ENCODE measurements at regions not wholly inside any gene's neighbourhood (a gene's known extent, or its start where the extent isn't known, plus 50 kb on each side); places are given as distances from the start of the nearest gene placed in this dataset.

- ATAC-seq (peak; percentile 91), FAIRE-seq (peak; percentile 85), DNase-seq (ENCODE audit: low read depth, low spot score) (peak; percentile 86)
- H3K27me3 ChIP-seq (replicated peaks in 1 of 2; ENCODE audit: control insufficient read depth in 2 of 2, insufficient read depth in 2 of 2, low read length in 1 of 2), result no peaks in the 10 kb centered on the region
- POLR2A ChIA-PET, result no interaction called here
- peak overlapping the region; percentile 63 for H3K4me2 ChIP-seq (ENCODE audit: control insufficient read depth, insufficient read depth)
- H3K27ac ChIP-seq (ENCODE audit: control insufficient read depth, insufficient read depth), result peak overlapping the region; percentile 71
- CTCF ChIA-PET, result interaction anchor here (0.6 to 2.4 kb wide), 6 partner anchors 10 to 271 kb away, joined by 3 to 12 read pairs (median 4); no protein-coding TSS in a partner anchor
- BruUV-seq (replicated peaks), result no TSS peak
- H3K9me3 ChIP-seq (replicated peaks; ENCODE audit: control insufficient read depth, insufficient read depth, low read length), result no peaks in the 10 kb centered on the region
- no peaks in the 10 kb centered on the region for H3K36me3 ChIP-seq (ENCODE audit: control insufficient read depth in 2 of 2, insufficient read depth in 2 of 2, low read length in 1 of 2)
- peaks cover 34% of the 10 kb centered on the region for H3K4me1 ChIP-seq (ENCODE audit: control insufficient read depth, insufficient read depth, low read length)
- no peaks in the 10 kb centered on the region for H3K79me2 ChIP-seq (ENCODE audit: control insufficient read depth, insufficient read depth, low read length)
- H3K4me3 ChIP-seq, result peak overlapping the region; percentile 46; the same call in 1 of the 2 replicates
- RAD21 ChIA-PET (ENCODE audit: unreplicated experiment), result interaction anchor here (0.5 to 1.9 kb wide), 5 partner anchors 132 to 273 kb away, joined by 3 to 6 read pairs (median 4); no protein-coding TSS in a partner anchor
- H2AFZ ChIP-seq (ENCODE audit: control insufficient read depth, low read depth, low read length), result no peak overlapping the region; the same call in 1 of the 2 replicates
- SMC1A ChIA-PET (ENCODE audit: uncharacterized antibody, unreplicated experiment), result interaction anchor here (0.7 to 1.9 kb wide), 5 partner anchors 10 to 950 kb away, joined by 3 to 7 read pairs (median 3); no protein-coding TSS in a partner anchor
- H3K9ac ChIP-seq (ENCODE audit: control insufficient read depth, insufficient read depth, low read length), result peak overlapping the region; percentile 45; the same call in 1 of the 2 replicates
- WGBS (ENCODE audit: insufficient coverage, insufficient replicate concordance, low lambda C conversion rate, missing lambda C conversion rate), result 3% methylated on average over 27 of the region's 27 CpGs
- intact Hi-C loops (cut with micrococcal nuclease; ENCODE audit: unreplicated experiment), result loop anchor here (1.0 to 2.0 kb wide), 2 partner anchors 74 to 271 kb away; no protein-coding TSS in a partner anchor
- in situ Hi-C loops (cut with MboI), result loop anchor here (5.0 kb wide), 2 partner anchors 71 to 271 kb away; no protein-coding TSS in a partner anchor
- H4K20me1 ChIP-seq (ENCODE audit: control insufficient read depth, insufficient read depth), result no peaks in the 10 kb centered on the region
- TF ChIP-seq USF1 (IDR thresholded peaks at IDR 0.05; ENCODE audit: borderline replicate concordance, extremely low read length, insufficient read depth, low read depth, low read length) (peak; percentile 34), RBBP5 (conservative IDR thresholded peaks at IDR 0.05) (no peak), ASH2L (IDR thresholded peaks at IDR 0.05; ENCODE audit: borderline replicate concordance, low read depth) (0 out of 2 replicates have a peak, but pooled peaks have one; percentile 37), NFIC (IDR thresholded peaks at IDR 0.05; ENCODE audit: low read depth, low read length) (peak; percentile 80), ZNF384 (IDR thresholded peaks at IDR 0.05; ENCODE audit: borderline replicate concordance, low read depth, low read length) (peak; percentile 79), NFYA (IDR thresholded peaks at IDR 0.05; ENCODE audit: borderline replicate concordance, low read depth, low read length) (no peak), GATAD2B (conservative IDR thresholded peaks at IDR 0.05; ENCODE audit: low read depth) (no peak), RAD21 (IDR thresholded peaks at IDR 0.05; ENCODE audit: insufficient read depth, low read depth, low read length) (no peak), FOS (IDR thresholded peaks at IDR 0.05; ENCODE audit: borderline replicate concordance, extremely low read depth, insufficient read length) (no peak), ZNF592 (IDR thresholded peaks at IDR 0.05) (no peak), EZH2 (IDR thresholded peaks at IDR 0.05; ENCODE audit: borderline replicate concordance, control insufficient read depth, low read depth, low read length) (no peak), NR2C1 (IDR thresholded peaks at IDR 0.05) (no peak), HDAC6 (IDR thresholded peaks at IDR 0.05; ENCODE audit: unreplicated experiment) (no peak), SP1 (IDR thresholded peaks at IDR 0.05; ENCODE audit: low read depth, low read length) (peak; percentile 49), BACH1 (IDR thresholded peaks at IDR 0.05; ENCODE audit: borderline replicate concordance) (peak; percentile 90), EGR1 (IDR thresholded peaks at IDR 0.05; ENCODE audit: borderline replicate concordance in 1 of 2, low read depth in 2 of 2, low read length in 2 of 2) (0 out of 3 replicates have a peak, but pooled peaks of 1 of the 2 experiments have one; percentile 31), ZNF622 (IDR thresholded peaks at IDR 0.05) (no peak)
Measured at GRCh38 chr4:4762909-4763821, 96.3 kb upstream of the MSX1 start.

All from GM12878 (cell line).